LNCaP clone FGC (cell line): ENCODE measurements at regions not wholly inside any gene's neighbourhood (a gene's known extent, or its start where the extent isn't known, plus 50 kb on each side); places are given as distances from the start of the nearest gene placed in this dataset.

ENCODE experiments used
- DNase-seq: peaks from one replicate; pipeline ENCODE4 v3.0.0-alpha.2; 2011; ENCODE audit warnings: low read depth
- H3K4me3 ChIP-seq: 2 replicates; pipeline ENCODE4 v1.5.1; 2011; ENCODE audit warnings: mild to moderate bottlenecking, low read depth, low read length, control low read depth
- CTCF ChIP-seq: IDR thresholded peaks from 2 replicates; pipeline ENCODE4 v1.5.1; 2012; ENCODE audit warnings: mild to moderate bottlenecking; ENCODE audit not compliant: control insufficient read depth, insufficient read depth; ENCODE audit errors: extremely low read depth

DNA sequence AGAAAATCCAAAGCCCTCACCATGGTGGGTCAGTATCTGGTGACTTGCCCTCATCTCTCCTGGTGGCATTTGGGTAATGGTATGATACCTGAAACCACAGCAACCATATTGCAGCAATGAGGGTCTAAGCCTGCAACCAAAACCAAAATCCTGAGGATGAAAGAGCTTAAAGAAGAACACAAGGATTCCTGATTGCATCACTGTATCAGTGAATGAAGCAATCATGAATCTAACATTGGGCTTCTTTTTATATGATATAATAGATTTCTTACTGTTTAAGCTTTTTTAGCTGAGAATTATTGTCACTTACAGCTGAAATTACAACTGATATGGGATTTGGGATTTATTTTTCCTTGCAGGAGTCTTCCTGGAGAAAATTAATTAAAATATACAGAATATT, 269.9 kb downstream of the MEF2C start:
- DNase-seq = no peak
- H3K4me3 ChIP-seq = no peak overlapping the region
- no peak for TF ChIP-seq CTCF

GRCh38 chr5:88610586-88610985, 272.4 kb downstream of the MEF2C start:
- no peak overlapping the region for H3K4me3 ChIP-seq
- TF ChIP-seq CTCF = no peak
- no peak for DNase-seq

DNA sequence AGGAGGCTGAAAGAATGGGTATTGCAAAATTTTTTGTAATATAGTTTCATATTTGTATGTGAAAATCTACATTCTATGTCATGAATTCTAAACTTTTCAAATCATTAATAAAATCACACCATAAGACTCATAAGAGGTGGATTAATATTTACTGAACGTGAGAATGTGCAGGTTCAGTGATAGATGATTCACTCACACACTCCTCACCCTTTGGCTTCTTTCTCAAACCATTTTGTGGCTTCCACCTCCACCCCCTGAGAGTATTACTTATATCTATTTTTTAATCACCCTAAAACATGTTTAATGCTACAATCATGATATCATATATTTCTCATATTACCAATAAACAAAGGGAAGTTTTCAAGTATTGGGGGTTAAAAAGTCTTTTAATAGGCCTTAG, 275.5 kb downstream of the MEF2C start:
- TF ChIP-seq CTCF = no peak
- no peak overlapping the region for H3K4me3 ChIP-seq
- no peak for DNase-seq

GRCh38 chr5:88606626-88607025, 276.4 kb downstream of the MEF2C start:
- no peak for TF ChIP-seq CTCF
- no peak for DNase-seq

DNA sequence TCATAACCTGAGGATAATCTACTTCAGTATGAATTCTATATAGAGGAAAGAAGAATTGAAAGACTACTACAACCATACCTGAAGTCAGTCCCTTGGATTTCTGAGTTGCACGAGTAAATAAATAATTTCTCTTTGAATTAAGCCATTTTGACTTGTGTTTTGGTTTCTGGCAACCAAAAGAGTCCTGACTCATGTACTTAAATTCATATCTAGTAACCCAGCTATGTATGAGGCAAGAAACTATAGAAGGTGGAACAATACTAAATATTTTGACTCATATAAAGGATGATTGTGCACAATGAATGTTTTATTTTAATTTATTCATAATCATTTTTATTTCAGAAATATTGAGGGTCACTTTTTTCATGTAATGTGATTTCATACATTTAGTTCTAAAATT, 276.8 kb downstream of the MEF2C start:
- no peak for DNase-seq
- no peak for TF ChIP-seq CTCF
- no peak overlapping the region for H3K4me3 ChIP-seq

More at GRCh38 chr5:88606626-88607025, 276.4 kb downstream of the MEF2C start:
- H3K4me3 ChIP-seq = no peak overlapping the region

DNA sequence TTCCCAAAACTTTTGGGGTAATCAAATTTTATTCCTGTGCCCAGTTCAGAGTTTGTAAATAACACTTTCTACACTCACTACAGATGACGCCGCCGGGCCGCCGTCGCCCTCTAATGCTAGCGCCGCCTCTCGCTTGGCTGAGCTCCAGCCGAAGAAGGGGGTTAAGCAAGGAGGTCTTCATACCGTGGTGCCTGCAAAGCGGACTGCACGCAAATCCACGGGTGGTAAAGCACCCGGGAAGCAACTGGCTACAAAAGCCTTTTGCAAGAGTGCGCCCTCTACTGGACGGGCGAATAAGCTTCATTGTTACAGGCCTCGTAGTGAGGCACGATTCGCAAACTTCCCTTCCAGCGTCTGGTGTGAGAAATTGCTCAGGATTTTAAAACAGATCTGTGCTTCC, 280.4 kb downstream of the MEF2C start:
- no peak overlapping the region for H3K4me3 ChIP-seq
- peak; percentile 53 for TF ChIP-seq CTCF
- DNase-seq = no peak

GRCh38 chr5:88594441-88594840, 288.5 kb downstream of the MEF2C start:
- TF ChIP-seq CTCF = no peak
- DNase-seq = no peak
- H3K4me3 ChIP-seq = no peak overlapping the region
